ENCODE measurements at regions not wholly inside any gene's neighbourhood (a gene's known extent, or its start where the extent isn't known, plus 50 kb on each side); places are given as distances from the start of the nearest gene placed in this dataset.

DNA sequence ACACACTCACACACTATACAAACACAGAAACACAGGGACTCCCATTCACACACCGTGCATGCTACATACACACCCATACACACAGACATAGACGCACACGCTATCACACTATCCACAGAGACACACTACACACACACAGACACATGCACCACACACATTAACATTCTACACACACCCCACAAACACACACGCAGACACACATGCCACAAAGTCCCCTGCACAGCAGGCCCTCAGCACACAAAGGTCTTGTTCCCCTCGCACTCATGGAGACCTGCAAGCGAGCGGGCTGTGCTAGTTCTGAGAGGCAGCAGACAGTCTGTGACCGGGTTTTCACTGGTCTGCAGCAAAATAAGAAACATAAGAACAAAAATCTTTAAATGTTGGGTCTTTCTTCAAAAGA is 429.6 kb upstream of the SALL3 start:
- TF ChIP-seq, protein P1, sequence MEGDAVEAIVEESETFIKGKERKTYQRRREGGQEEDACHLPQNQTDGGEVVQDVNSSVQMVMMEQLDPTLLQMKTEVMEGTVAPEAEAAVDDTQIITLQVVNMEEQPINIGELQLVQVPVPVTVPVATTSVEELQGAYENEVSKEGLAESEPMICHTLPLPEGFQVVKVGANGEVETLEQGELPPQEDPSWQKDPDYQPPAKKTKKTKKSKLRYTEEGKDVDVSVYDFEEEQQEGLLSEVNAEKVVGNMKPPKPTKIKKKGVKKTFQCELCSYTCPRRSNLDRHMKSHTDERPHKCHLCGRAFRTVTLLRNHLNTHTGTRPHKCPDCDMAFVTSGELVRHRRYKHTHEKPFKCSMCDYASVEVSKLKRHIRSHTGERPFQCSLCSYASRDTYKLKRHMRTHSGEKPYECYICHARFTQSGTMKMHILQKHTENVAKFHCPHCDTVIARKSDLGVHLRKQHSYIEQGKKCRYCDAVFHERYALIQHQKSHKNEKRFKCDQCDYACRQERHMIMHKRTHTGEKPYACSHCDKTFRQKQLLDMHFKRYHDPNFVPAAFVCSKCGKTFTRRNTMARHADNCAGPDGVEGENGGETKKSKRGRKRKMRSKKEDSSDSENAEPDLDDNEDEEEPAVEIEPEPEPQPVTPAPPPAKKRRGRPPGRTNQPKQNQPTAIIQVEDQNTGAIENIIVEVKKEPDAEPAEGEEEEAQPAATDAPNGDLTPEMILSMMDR (IDR thresholded peaks at IDR 0.05; ENCODE audit: control extremely low read depth, extremely low read depth, low read depth, missing control alignments) = no peak
- no peak for DNase-seq (ENCODE audit: extremely low spot score)
- CTCF ChIA-PET = no interaction called here
- POLR2A ChIA-PET = no interaction called here

DNA sequence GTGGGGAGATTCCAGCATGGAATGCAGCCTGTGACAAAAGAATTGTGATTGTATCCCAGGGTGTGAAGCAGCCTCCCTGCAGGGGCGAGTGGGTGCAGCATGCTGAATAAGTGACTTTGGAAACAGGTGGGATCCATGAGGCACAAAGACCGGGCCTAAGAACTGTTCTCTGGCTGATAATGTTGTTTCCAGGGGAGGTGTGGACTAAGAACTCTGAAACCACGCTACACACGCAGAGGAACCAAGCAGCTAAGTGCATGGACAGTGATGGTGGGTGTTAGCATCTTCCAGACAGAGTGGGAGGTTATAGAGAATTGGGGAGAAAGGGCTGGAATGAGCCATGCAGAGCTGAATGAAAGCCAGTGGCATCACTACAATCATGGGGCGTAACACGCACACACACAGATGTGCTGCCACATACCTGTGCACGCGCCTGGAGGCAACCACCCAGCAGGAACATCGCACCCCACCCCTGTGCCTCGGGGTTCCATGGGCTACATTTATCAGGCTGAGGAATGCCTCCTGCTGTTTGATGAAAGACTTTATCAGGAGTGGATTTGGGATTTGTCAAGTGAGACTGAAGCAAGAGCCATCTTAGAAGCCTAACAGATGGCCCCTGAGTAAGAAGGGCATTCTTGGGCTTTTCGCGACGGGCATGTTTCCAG is 424.5 kb upstream of the SALL3 start:
- ChIA-PET POLR2A (no interaction called here), CTCF (no interaction called here)
- no peak for DNase-seq (ENCODE audit: extremely low spot score)
- TF ChIP-seq, protein P1 (IDR thresholded peaks at IDR 0.05; ENCODE audit: control extremely low read depth, extremely low read depth, low read depth, missing control alignments) = no peak

DNA sequence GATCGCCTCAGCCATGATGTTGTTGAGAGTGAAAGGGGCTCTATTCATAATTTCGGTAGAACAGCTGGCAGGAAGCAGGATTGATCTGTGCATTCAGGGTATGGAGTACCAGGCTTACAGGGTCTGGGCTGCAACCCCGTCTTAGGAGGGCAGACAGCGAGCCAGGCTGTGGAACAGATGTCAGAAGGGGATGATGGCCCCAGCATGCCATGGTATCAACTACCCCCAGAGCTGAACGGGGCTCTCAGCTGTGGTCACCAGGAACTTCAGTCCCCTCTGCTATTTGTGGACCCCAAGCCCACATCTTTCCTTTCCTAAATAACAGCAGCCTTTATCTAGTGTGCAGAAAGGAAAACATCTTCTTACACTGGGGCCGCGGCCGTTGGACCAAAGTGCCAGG is 422.2 kb upstream of the SALL3 start:
- TF ChIP-seq, protein P1 (IDR thresholded peaks at IDR 0.05; ENCODE audit: control extremely low read depth, extremely low read depth, low read depth, missing control alignments) = no peak
- no peak for DNase-seq (ENCODE audit: extremely low spot score)
- CTCF ChIA-PET = no interaction called here
- POLR2A ChIA-PET = no interaction called here

DNA sequence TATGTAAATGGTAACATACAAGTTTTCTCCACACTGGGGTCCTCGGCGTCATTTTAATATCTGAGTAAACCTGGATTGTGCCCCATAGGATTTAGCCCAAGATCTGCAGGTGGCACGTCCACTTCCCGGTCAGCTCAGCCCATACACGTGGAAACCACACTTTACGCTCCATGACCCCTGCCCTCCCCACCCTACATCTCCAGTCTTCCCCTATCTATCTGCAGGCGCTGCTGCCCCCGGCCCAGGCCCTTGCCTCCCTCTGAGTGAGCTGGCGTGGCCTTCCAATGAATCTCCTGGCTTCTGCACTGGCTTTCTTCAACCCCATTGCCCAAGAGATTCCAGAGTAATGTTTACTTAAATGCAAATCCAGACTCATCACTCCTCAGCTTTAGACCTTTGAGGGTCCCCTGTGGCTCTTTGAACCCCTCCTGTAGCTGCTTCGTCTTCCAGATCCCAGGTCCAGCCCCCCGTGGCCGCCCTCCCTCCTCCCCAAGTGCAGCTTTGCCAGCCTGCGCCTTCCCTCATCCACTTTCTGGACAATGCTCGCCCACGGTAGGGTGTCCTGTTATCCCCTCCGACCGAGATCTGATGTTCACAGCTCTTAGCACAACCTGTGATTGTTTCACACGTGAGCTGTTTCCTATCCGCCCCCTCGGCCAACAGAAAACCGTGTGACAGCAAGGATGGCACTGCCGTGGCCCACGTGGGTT is 421.4 kb upstream of the SALL3 start:
- TF ChIP-seq, protein P1 (IDR thresholded peaks at IDR 0.05; ENCODE audit: control extremely low read depth, extremely low read depth, low read depth, missing control alignments) = no peak
- DNase-seq (ENCODE audit: extremely low spot score) = no peak
- ChIA-PET CTCF (no interaction called here), POLR2A (no interaction called here)

DNA sequence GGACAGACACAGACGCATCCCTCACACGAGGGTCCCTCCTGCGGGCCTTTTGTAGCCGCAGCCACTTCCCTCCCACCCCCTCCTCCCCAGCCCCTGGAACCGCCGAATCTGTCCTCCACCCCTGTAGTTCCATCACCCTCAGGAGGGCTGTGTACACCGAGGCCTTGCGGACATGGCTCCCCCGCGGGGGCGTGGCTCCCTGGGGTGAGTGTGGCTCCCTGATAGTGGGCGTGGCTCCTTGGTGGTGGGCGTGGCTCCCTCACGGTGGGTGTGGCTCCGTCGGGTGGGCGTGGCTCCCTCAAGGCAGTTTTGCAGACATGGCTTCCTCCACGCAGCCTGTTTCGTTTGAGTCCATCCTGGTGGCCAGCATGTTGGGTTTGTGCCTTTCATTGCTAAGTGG is 420.7 kb upstream of the SALL3 start:
- DNase-seq (ENCODE audit: extremely low spot score) = no peak
- ChIA-PET POLR2A (no interaction called here), CTCF (interaction anchor here (1.2 kb wide), 1 partner anchor 21 kb away, joined by 3 read pairs; no protein-coding TSS in a partner anchor)
- TF ChIP-seq, protein P1 (IDR thresholded peaks at IDR 0.05; ENCODE audit: control extremely low read depth, extremely low read depth, low read depth, missing control alignments) = no peak

DNA sequence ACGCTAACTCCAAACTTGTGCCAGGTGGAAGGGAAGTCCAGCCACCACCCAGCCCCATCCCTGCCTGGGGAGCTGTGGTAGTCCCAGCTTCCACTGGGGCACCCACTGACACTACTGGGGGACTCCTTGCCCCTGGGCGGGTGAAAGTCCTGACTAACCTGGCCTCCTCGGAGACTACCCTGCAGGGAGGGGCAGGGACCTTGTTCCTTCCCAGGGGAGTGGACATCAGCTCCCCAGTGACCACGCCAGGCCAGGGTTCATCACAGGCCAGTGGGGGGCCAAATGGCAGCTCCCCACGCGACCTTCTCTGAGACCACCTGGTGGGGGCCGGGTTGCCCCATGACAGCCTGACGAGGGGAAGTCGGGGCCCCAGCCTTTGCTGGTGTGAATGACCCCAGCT is 420.0 kb upstream of the SALL3 start:
- ChIA-PET CTCF (interaction anchor here (1.2 kb wide), 1 partner anchor 22 kb away, joined by 3 read pairs; no protein-coding TSS in a partner anchor), POLR2A (no interaction called here)
- no peak for DNase-seq (ENCODE audit: extremely low spot score)
- TF ChIP-seq, protein P1 (IDR thresholded peaks at IDR 0.05; ENCODE audit: control extremely low read depth, extremely low read depth, low read depth, missing control alignments) = no peak

All from GM10248 (cell line).